T-helper 1 cell treated with Interleukin-12 subunit alpha and Interleukin-12 subunit beta and Interleukin-4 antibody, amounts not matched to agents 30 μg/mL and 1 μg/mL, for 36 hours (primary cell): ENCODE measurements at regions not wholly inside any gene's neighbourhood (a gene's known extent, or its start where the extent isn't known, plus 50 kb on each side); places are given as distances from the start of the nearest gene placed in this dataset.
"Not testable (repeated sequence)": the region's sequence is repeated elsewhere in the genome, so short reads cannot be mapped to it uniquely, and the experiment has no call there.

Source experiments
- H3K27ac Mint-ChIP-seq: one replicate; pipeline ENCODE4 v1.8.0; 2021; ENCODE audit warnings: mild to moderate bottlenecking, mixed read lengths
- H3K27me3 Mint-ChIP-seq: one replicate; pipeline ENCODE4 v1.8.0; 2021; ENCODE audit warnings: low read depth, mixed read lengths
- H3K36me3 Mint-ChIP-seq: one replicate; pipeline ENCODE4 v1.8.0; 2021; ENCODE audit warnings: low read depth, mixed read lengths
- H3K4me1 Mint-ChIP-seq: one replicate; pipeline ENCODE4 v1.8.0; 2021; ENCODE audit warnings: low read depth, mixed read lengths
- H3K4me3 Mint-ChIP-seq: one replicate; pipeline ENCODE4 v1.8.0; 2021; ENCODE audit warnings: mild to moderate bottlenecking, moderate library complexity, mixed read lengths
- H3K9me3 Mint-ChIP-seq: one replicate; pipeline ENCODE4 v1.8.0; 2021; ENCODE audit warnings: mixed read lengths

- H3K4me3 Mint-ChIP-seq, H3K4me1 Mint-ChIP-seq, H3K27me3 Mint-ChIP-seq, H3K9me3 Mint-ChIP-seq, H3K27ac Mint-ChIP-seq, H3K36me3 Mint-ChIP-seq: not testable (repeated sequence)
Measured at GRCh38 chr2:95762023-95763021, 170.5 kb downstream of the TRIM43 start.

- H3K9me3 Mint-ChIP-seq, H3K27ac Mint-ChIP-seq, H3K27me3 Mint-ChIP-seq, H3K36me3 Mint-ChIP-seq, H3K4me1 Mint-ChIP-seq, H3K4me3 Mint-ChIP-seq: not testable (repeated sequence)
Measured at GRCh38 chr2:95763074-95763473, 171.3 kb downstream of the TRIM43 start.

- not testable (repeated sequence) for H3K36me3 Mint-ChIP-seq, H3K9me3 Mint-ChIP-seq, H3K4me1 Mint-ChIP-seq, H3K27me3 Mint-ChIP-seq, H3K4me3 Mint-ChIP-seq, H3K27ac Mint-ChIP-seq
Measured at GRCh38 chr2:95764966-95765365, 173.2 kb downstream of the TRIM43 start.

GRCh38 chr2:95765925-95766910 lies 174.4 kb downstream of the TRIM43 start:
- H3K27me3 Mint-ChIP-seq, H3K27ac Mint-ChIP-seq, H3K9me3 Mint-ChIP-seq, H3K4me3 Mint-ChIP-seq, H3K4me1 Mint-ChIP-seq, H3K36me3 Mint-ChIP-seq: not testable (repeated sequence)

GRCh38 chr2:95767531-95767930 lies 175.7 kb downstream of the TRIM43 start:
- not testable (repeated sequence) for H3K4me3 Mint-ChIP-seq, H3K27ac Mint-ChIP-seq, H3K36me3 Mint-ChIP-seq, H3K4me1 Mint-ChIP-seq, H3K9me3 Mint-ChIP-seq, H3K27me3 Mint-ChIP-seq

- not testable (repeated sequence) for H3K27ac Mint-ChIP-seq, H3K27me3 Mint-ChIP-seq, H3K36me3 Mint-ChIP-seq, H3K4me3 Mint-ChIP-seq, H3K4me1 Mint-ChIP-seq, H3K9me3 Mint-ChIP-seq
Measured at GRCh38 chr2:95767950-95768349, 176.1 kb downstream of the TRIM43 start.

GRCh38 chr2:95769256-95769655 lies 177.5 kb downstream of the TRIM43 start:
- H3K9me3 Mint-ChIP-seq, H3K4me1 Mint-ChIP-seq, H3K27me3 Mint-ChIP-seq, H3K36me3 Mint-ChIP-seq, H3K27ac Mint-ChIP-seq, H3K4me3 Mint-ChIP-seq: not testable (repeated sequence)

- H3K27ac Mint-ChIP-seq, H3K27me3 Mint-ChIP-seq, H3K9me3 Mint-ChIP-seq, H3K4me1 Mint-ChIP-seq, H3K4me3 Mint-ChIP-seq, H3K36me3 Mint-ChIP-seq: not testable (repeated sequence)
Measured at GRCh38 chr2:95770726-95771125, 178.9 kb downstream of the TRIM43 start.

GRCh38 chr2:95774322-95775192 lies 182.8 kb downstream of the TRIM43 start:
- not testable (repeated sequence) for H3K4me1 Mint-ChIP-seq, H3K9me3 Mint-ChIP-seq, H3K36me3 Mint-ChIP-seq, H3K27me3 Mint-ChIP-seq, H3K27ac Mint-ChIP-seq, H3K4me3 Mint-ChIP-seq

- H3K9me3 Mint-ChIP-seq = not testable (repeated sequence)
Measured at GRCh38 chr2:95775193-95775531, 183.4 kb downstream of the TRIM43 start.

More at GRCh38 chr2:95775193-95775531, 183.4 kb downstream of the TRIM43 start:
- H3K36me3 Mint-ChIP-seq, H3K27ac Mint-ChIP-seq, H3K4me3 Mint-ChIP-seq, H3K27me3 Mint-ChIP-seq, H3K4me1 Mint-ChIP-seq: not testable (repeated sequence)
